IPS-15b (cell line): ENCODE measurements at regions not wholly inside any gene's neighbourhood (a gene's known extent, or its start where the extent isn't known, plus 50 kb on each side); places are given as distances from the start of the nearest gene placed in this dataset.

Source experiments
- H3K27me3 ChIP-seq: one replicate; pipeline ENCODE4 v1.6.1; 2013; ENCODE audit warnings: low read length; ENCODE audit not compliant: control insufficient read depth, insufficient read depth
- H3K36me3 ChIP-seq: one replicate; pipeline ENCODE4 v1.6.1; 2013; ENCODE audit warnings: low read length; ENCODE audit not compliant: control insufficient read depth, insufficient read depth
- H3K4me1 ChIP-seq: one replicate; pipeline ENCODE4 v1.6.1; 2013; ENCODE audit warnings: mild to moderate bottlenecking, low read length; ENCODE audit not compliant: control insufficient read depth, insufficient read depth
- H3K4me3 ChIP-seq: one replicate; pipeline ENCODE4 v1.5.1; 2013; ENCODE audit warnings: low read depth, low read length
- H3K9ac ChIP-seq: one replicate; pipeline ENCODE4 v1.6.1; 2013; ENCODE audit warnings: low read depth, mild to moderate bottlenecking, low read length
- H3K9me3 ChIP-seq: one replicate; pipeline ENCODE4 v1.6.1; 2013; ENCODE audit warnings: mild to moderate bottlenecking, low read length; ENCODE audit not compliant: control insufficient read depth, insufficient read depth

GRCh38 chr17:51441431-51441830, 181.1 kb downstream of the UTP18 start:
- Histone ChIP-seq H3K36me3 (no peaks in the 10 kb centered on the region), H3K27me3 (no peaks in the 10 kb centered on the region), H3K4me1 (no peaks in the 10 kb centered on the region), H3K4me3 (no peak overlapping the region), H3K9ac (no peak overlapping the region), H3K9me3 (no peaks in the 10 kb centered on the region)

GRCh38 chr17:51442088-51442865, 181.9 kb downstream of the UTP18 start:
- H3K36me3 ChIP-seq, result no peaks in the 10 kb centered on the region
- no peaks in the 10 kb centered on the region for H3K4me1 ChIP-seq
- no peaks in the 10 kb centered on the region for H3K27me3 ChIP-seq
- H3K9me3 ChIP-seq, result no peaks in the 10 kb centered on the region
- H3K4me3 ChIP-seq, result no peak overlapping the region
- no peak overlapping the region for H3K9ac ChIP-seq

GRCh38 chr17:51443646-51444045, 183.3 kb downstream of the UTP18 start:
- Histone ChIP-seq H3K4me1 (no peaks in the 10 kb centered on the region), H3K36me3 (no peaks in the 10 kb centered on the region), H3K4me3 (no peak overlapping the region), H3K9ac (no peak overlapping the region), H3K9me3 (no peaks in the 10 kb centered on the region), H3K27me3 (no peaks in the 10 kb centered on the region)

- Histone ChIP-seq H3K9ac (no peak overlapping the region), H3K9me3 (no peaks in the 10 kb centered on the region), H3K4me1 (no peaks in the 10 kb centered on the region)
Observed at GRCh38 chr17:51445946-51446345, 185.6 kb downstream of the UTP18 start.

GRCh38 chr17:51454456-51454978, 194.2 kb downstream of the UTP18 start:
- no peaks in the 10 kb centered on the region for H3K4me1 ChIP-seq
- H3K4me3 ChIP-seq, result no peak overlapping the region
- no peaks in the 10 kb centered on the region for H3K27me3 ChIP-seq
- H3K36me3 ChIP-seq, result no peaks in the 10 kb centered on the region
- no peak overlapping the region for H3K9ac ChIP-seq
- no peaks in the 10 kb centered on the region for H3K9me3 ChIP-seq

More at GRCh38 chr17:51445946-51446345, 185.6 kb downstream of the UTP18 start:
- Histone ChIP-seq H3K4me3 (no peak overlapping the region), H3K36me3 (no peaks in the 10 kb centered on the region), H3K27me3 (no peaks in the 10 kb centered on the region)

GRCh38 chr17:51455211-51455610, 194.9 kb downstream of the UTP18 start:
- no peaks in the 10 kb centered on the region for H3K9me3 ChIP-seq
- H3K4me3 ChIP-seq, result no peak overlapping the region
- no peaks in the 10 kb centered on the region for H3K36me3 ChIP-seq
- H3K4me1 ChIP-seq, result no peaks in the 10 kb centered on the region
- H3K27me3 ChIP-seq, result no peaks in the 10 kb centered on the region
- H3K9ac ChIP-seq, result no peak overlapping the region

GRCh38 chr17:51455931-51456330, 195.6 kb downstream of the UTP18 start:
- H3K4me1 ChIP-seq, result no peaks in the 10 kb centered on the region
- no peaks in the 10 kb centered on the region for H3K36me3 ChIP-seq
- no peaks in the 10 kb centered on the region for H3K27me3 ChIP-seq
- no peaks in the 10 kb centered on the region for H3K9me3 ChIP-seq
- H3K4me3 ChIP-seq, result no peak overlapping the region
- H3K9ac ChIP-seq, result no peak overlapping the region

GRCh38 chr17:51456942-51457341, 196.6 kb downstream of the UTP18 start:
- no peaks in the 10 kb centered on the region for H3K36me3 ChIP-seq
- no peak overlapping the region for H3K9ac ChIP-seq
- H3K4me3 ChIP-seq, result no peak overlapping the region
- no peaks in the 10 kb centered on the region for H3K27me3 ChIP-seq
- no peaks in the 10 kb centered on the region for H3K9me3 ChIP-seq
- no peaks in the 10 kb centered on the region for H3K4me1 ChIP-seq

GRCh38 chr17:51461578-51462004, 201.2 kb downstream of the UTP18 start:
- H3K4me3 ChIP-seq, result no peak overlapping the region
- H3K9ac ChIP-seq, result no peak overlapping the region
- H3K9me3 ChIP-seq, result no peaks in the 10 kb centered on the region
- H3K36me3 ChIP-seq, result no peaks in the 10 kb centered on the region
- H3K4me1 ChIP-seq, result no peaks in the 10 kb centered on the region
- H3K27me3 ChIP-seq, result no peaks in the 10 kb centered on the region

GRCh38 chr17:51463353-51463752, 203.0 kb downstream of the UTP18 start:
- Histone ChIP-seq H3K9me3 (no peaks in the 10 kb centered on the region), H3K4me3 (no peak overlapping the region), H3K9ac (no peak overlapping the region), H3K4me1 (no peaks in the 10 kb centered on the region), H3K27me3 (no peaks in the 10 kb centered on the region), H3K36me3 (no peaks in the 10 kb centered on the region)

GRCh38 chr17:51467336-51467735, 207.0 kb downstream of the UTP18 start:
- Histone ChIP-seq H3K4me3 (no peak overlapping the region), H3K36me3 (no peaks in the 10 kb centered on the region), H3K9me3 (no peaks in the 10 kb centered on the region), H3K4me1 (peaks cover 5% of the 10 kb centered on the region), H3K27me3 (no peaks in the 10 kb centered on the region), H3K9ac (no peak overlapping the region)

GRCh38 chr17:51472670-51473205, 212.4 kb downstream of the UTP18 start:
- Histone ChIP-seq H3K27me3 (no peaks in the 10 kb centered on the region), H3K4me3 (no peak overlapping the region), H3K9me3 (no peaks in the 10 kb centered on the region), H3K9ac (no peak overlapping the region), H3K36me3 (no peaks in the 10 kb centered on the region), H3K4me1 (peaks cover 9% of the 10 kb centered on the region)
